Mesenchymal stem cell (in vitro differentiated cells and primary cell): ENCODE measurements at regions not wholly inside any gene's neighbourhood (a gene's known extent, or its start where the extent isn't known, plus 50 kb on each side); places are given as distances from the start of the nearest gene placed in this dataset.

ENCODE experiments used
- DNase-seq: peaks from one replicate; pipeline ENCODE4 v3.0.0-alpha.2; 2013
- H2AFZ ChIP-seq: one replicate; pipeline ENCODE4 v1.6.1; 2013; ENCODE audit warnings: low read depth, mild to moderate bottlenecking, control low read depth, inconsistent platforms, low read length, moderate library complexity
- H2AK5ac ChIP-seq: 2 replicates; pipeline ENCODE4 v1.6.1; 2013; ENCODE audit warnings: low read length, moderate library complexity, mild to moderate bottlenecking, inconsistent platforms; ENCODE audit not compliant: severe bottlenecking
- H2BK120ac ChIP-seq: one replicate; pipeline ENCODE4 v1.6.1; 2013; ENCODE audit warnings: low read depth, mild to moderate bottlenecking, inconsistent platforms, low read length, moderate library complexity
- H2BK12ac ChIP-seq, 2 experiments: one replicate each; pipeline ENCODE4 v1.6.1; 2013; ENCODE audit warnings: inconsistent platforms in 2 of 2, low read length in 2 of 2, mild to moderate bottlenecking in 2 of 2, moderate library complexity in 2 of 2, control low read depth in 1 of 2
- H2BK15ac ChIP-seq: one replicate; pipeline ENCODE4 v1.6.1; 2013; ENCODE audit warnings: mild to moderate bottlenecking, low read depth, inconsistent platforms; ENCODE audit not compliant: poor library complexity, severe bottlenecking
- H2BK5ac ChIP-seq: 2 replicates; pipeline ENCODE4 v1.6.1; 2013; ENCODE audit warnings: low read depth, mild to moderate bottlenecking, low read length, control low read depth, inconsistent platforms; ENCODE audit not compliant: poor library complexity, severe bottlenecking
- H3K14ac ChIP-seq, 2 experiments: one replicate each; pipeline ENCODE4 v1.6.1; 2013; ENCODE audit warnings: inconsistent platforms in 2 of 2, low read length in 2 of 2, control low read depth in 1 of 2, mild to moderate bottlenecking in 1 of 2, moderate library complexity in 1 of 2
- H3K18ac ChIP-seq, 2 experiments: one replicate each; pipeline ENCODE4 v1.6.1; 2013; ENCODE audit warnings: inconsistent platforms in 2 of 2, low read length in 2 of 2, control low read depth in 1 of 2, low read depth in 1 of 2, mild to moderate bottlenecking in 1 of 2
- H3K23ac ChIP-seq, 2 experiments: one replicate each; pipeline ENCODE4 v1.6.1; 2013; ENCODE audit warnings: inconsistent platforms in 2 of 2, low read length in 2 of 2, mild to moderate bottlenecking in 2 of 2, moderate library complexity in 2 of 2, control low read depth in 1 of 2
- H3K27ac ChIP-seq: 2 replicates; pipeline ENCODE4 v1.5.1; 2013; ENCODE audit warnings: mild to moderate bottlenecking, moderate library complexity, low read length, control low read depth, inconsistent platforms; ENCODE audit not compliant: poor library complexity, severe bottlenecking
- H3K27me3 ChIP-seq, 2 experiments: 2 replicates each; pipeline versions ENCODE4 v1.6.1 to v1.7.0; 2013; ENCODE audit warnings: low read length in 2 of 2, mild to moderate bottlenecking in 2 of 2, moderate library complexity in 2 of 2, control low read depth in 1 of 2, inconsistent platforms in 1 of 2; ENCODE audit not compliant: control insufficient read depth in 1 of 2, insufficient read depth in 1 of 2
- H3K36me3 ChIP-seq, 2 experiments: 2 replicates each; pipeline versions ENCODE4 v1.6.1 to v1.7.0; 2013; ENCODE audit warnings: low read length in 2 of 2, control low read depth in 1 of 2, inconsistent platforms in 1 of 2, low read depth in 1 of 2, mild to moderate bottlenecking in 1 of 2; ENCODE audit not compliant: insufficient read depth in 2 of 2, control insufficient read depth in 1 of 2
- H3K4ac ChIP-seq, 2 experiments: one replicate each; pipeline ENCODE4 v1.6.1; 2013; ENCODE audit warnings: inconsistent platforms in 2 of 2, low read length in 2 of 2, mild to moderate bottlenecking in 2 of 2, moderate library complexity in 2 of 2, control low read depth in 1 of 2, low read depth in 1 of 2
- H3K4me1 ChIP-seq: 2 replicates; pipeline ENCODE4 v1.6.1; 2013; ENCODE audit warnings: low read depth, low read length, control low read depth; ENCODE audit not compliant: control insufficient read depth, insufficient read depth
- H3K4me2 ChIP-seq: 2 replicates; pipeline ENCODE4 v1.6.1; 2013; ENCODE audit warnings: low read length, mild to moderate bottlenecking, inconsistent platforms; ENCODE audit not compliant: poor library complexity, severe bottlenecking
- H3K4me3 ChIP-seq, 2 experiments: 2 replicates each; pipeline versions ENCODE4 v1.5.1 to v1.7.0; 2013; ENCODE audit warnings: low read length in 2 of 2, mild to moderate bottlenecking in 2 of 2, control low read depth in 1 of 2, low read depth in 1 of 2; ENCODE audit not compliant: insufficient read depth in 1 of 2
- H3K79me1 ChIP-seq: replicated peaks from 2 replicates; pipeline ENCODE4 v1.6.1; 2013; ENCODE audit warnings: mild to moderate bottlenecking, control low read depth, low read length, inconsistent platforms; ENCODE audit not compliant: poor library complexity, severe bottlenecking
- H3K9ac ChIP-seq: 2 replicates; pipeline ENCODE4 v1.7.0; 2013; ENCODE audit warnings: mild to moderate bottlenecking, low read length, moderate library complexity
- H3K9me3 ChIP-seq: 2 replicates; pipeline ENCODE4 v1.7.0; 2013; ENCODE audit warnings: mild to moderate bottlenecking, low read length; ENCODE audit not compliant: control insufficient read depth
- H4K8ac ChIP-seq: one replicate; pipeline ENCODE4 v1.6.1; 2013; ENCODE audit warnings: inconsistent platforms, mild to moderate bottlenecking, low read length, moderate library complexity
- H4K91ac ChIP-seq: one replicate; pipeline ENCODE4 v1.6.1; 2013; ENCODE audit warnings: mild to moderate bottlenecking, low read length, inconsistent platforms
- WGBS: methylation state at CpG from one replicate; pipeline ENCODE4 v1.1.7; 2013; ENCODE audit warnings: mixed read lengths; 5-methylcytosine and 5-hydroxymethylcytosine counted together

- Histone ChIP-seq H3K4me2 (no peak overlapping the region), H3K23ac (no peak overlapping the region), H4K8ac (no peak overlapping the region), H3K18ac (no peak overlapping the region), H3K4me3 (no peak overlapping the region), H3K79me1 (no peaks in the 10 kb centered on the region), H3K4ac (no peak overlapping the region), H3K27me3 (no peaks in the 10 kb centered on the region), H4K91ac (no peak overlapping the region), H3K9ac (no peak overlapping the region), H3K14ac (no peak overlapping the region), H3K9me3 (no peaks in the 10 kb centered on the region), H3K27ac (no peak overlapping the region), H2AFZ (no peak overlapping the region), H3K36me3 (no peaks in the 10 kb centered on the region), H2BK5ac (no peak overlapping the region), H2AK5ac (no peak overlapping the region), H2BK120ac (no peak overlapping the region), H2BK12ac (no peak overlapping the region), H2BK15ac (no peak overlapping the region), H3K4me1 (no peaks in the 10 kb centered on the region)
- WGBS = 79% methylated on average over 5 of the region's 5 CpGs
- no peak for DNase-seq
Measured at GRCh38 chr12:84779169-84779568, 133.4 kb downstream of the SLC6A15 start.

GRCh38 chr12:84772281-84772680 is 140.3 kb downstream of the SLC6A15 start:
- H3K4me3 ChIP-seq = no peak overlapping the region
- H3K18ac ChIP-seq = no peak overlapping the region
- H4K8ac ChIP-seq = no peak overlapping the region
- H2BK5ac ChIP-seq = no peak overlapping the region
- H2BK120ac ChIP-seq = no peak overlapping the region
- H2AK5ac ChIP-seq = no peak overlapping the region
- no peak overlapping the region for H2BK15ac ChIP-seq
- no peak overlapping the region for H2BK12ac ChIP-seq
- no peak overlapping the region for H4K91ac ChIP-seq
- H3K4ac ChIP-seq = no peak overlapping the region
- H3K27ac ChIP-seq = no peak overlapping the region
- H3K4me2 ChIP-seq = no peak overlapping the region
- 79% methylated on average over 2 of the region's 2 CpGs for WGBS
- no peak for DNase-seq
- H2AFZ ChIP-seq = no peak overlapping the region
- H3K9ac ChIP-seq = no peak overlapping the region
- H3K23ac ChIP-seq = no peak overlapping the region
- H3K36me3 ChIP-seq = no peaks in the 10 kb centered on the region
- no peaks in the 10 kb centered on the region for H3K79me1 ChIP-seq
- no peaks in the 10 kb centered on the region for H3K27me3 ChIP-seq
- H3K14ac ChIP-seq = no peak overlapping the region
- no peaks in the 10 kb centered on the region for H3K4me1 ChIP-seq
- H3K9me3 ChIP-seq = no peaks in the 10 kb centered on the region

- Histone ChIP-seq H3K4me3 (no peak overlapping the region), H4K8ac (no peak overlapping the region), H3K14ac (no peak overlapping the region), H3K4me2 (no peak overlapping the region), H3K4ac (no peak overlapping the region), H2AFZ (no peak overlapping the region), H2BK12ac (no peak overlapping the region), H4K91ac (no peak overlapping the region), H3K18ac (no peak overlapping the region), H3K27me3 (no peaks in the 10 kb centered on the region), H2BK5ac (no peak overlapping the region), H3K4me1 (no peaks in the 10 kb centered on the region), H3K79me1 (no peaks in the 10 kb centered on the region), H3K27ac (no peak overlapping the region), H2BK120ac (no peak overlapping the region), H3K9ac (no peak overlapping the region), H2BK15ac (no peak overlapping the region), H3K23ac (no peak overlapping the region), H2AK5ac (no peak overlapping the region), H3K36me3 (no peaks in the 10 kb centered on the region), H3K9me3 (no peaks in the 10 kb centered on the region)
- DNase-seq = no peak
- 75% methylated on average over 1 of the region's 1 CpG for WGBS
Measured at GRCh38 chr12:84767079-84767478, 145.5 kb downstream of the SLC6A15 start.

- Histone ChIP-seq H3K4me1 (no peaks in the 10 kb centered on the region), H4K91ac (no peak overlapping the region), H2BK120ac (no peak overlapping the region), H3K79me1 (no peaks in the 10 kb centered on the region), H4K8ac (no peak overlapping the region), H3K18ac (no peak overlapping the region), H3K9me3 (no peaks in the 10 kb centered on the region), H2BK5ac (no peak overlapping the region), H2AFZ (no peak overlapping the region), H3K9ac (no peak overlapping the region), H3K27me3 (no peaks in the 10 kb centered on the region), H2BK15ac (no peak overlapping the region), H3K23ac (no peak overlapping the region), H3K14ac (no peak overlapping the region), H2AK5ac (no peak overlapping the region), H2BK12ac (no peak overlapping the region), H3K36me3 (no peaks in the 10 kb centered on the region), H3K4ac (no peak overlapping the region), H3K4me2 (no peak overlapping the region), H3K27ac (no peak overlapping the region), H3K4me3 (no peak overlapping the region)
- no peak for DNase-seq
Measured at GRCh38 chr12:84766375-84766774, 146.2 kb downstream of the SLC6A15 start.
